Fibroblast of peridontal ligament (primary cell): ENCODE measurements at regions not wholly inside any gene's neighbourhood (a gene's known extent, or its start where the extent isn't known, plus 50 kb on each side); places are given as distances from the start of the nearest gene placed in this dataset.

ENCODE experiments used
- DNase-seq: peaks from one replicate; pipeline ENCODE4 v3.0.0-alpha.2; 2010; ENCODE audit errors: extremely low read depth

GRCh38 chr22:47382164-47382890 is 619.9 kb downstream of the TBC1D22A start:
- DNase-seq, result no peak

DNA sequence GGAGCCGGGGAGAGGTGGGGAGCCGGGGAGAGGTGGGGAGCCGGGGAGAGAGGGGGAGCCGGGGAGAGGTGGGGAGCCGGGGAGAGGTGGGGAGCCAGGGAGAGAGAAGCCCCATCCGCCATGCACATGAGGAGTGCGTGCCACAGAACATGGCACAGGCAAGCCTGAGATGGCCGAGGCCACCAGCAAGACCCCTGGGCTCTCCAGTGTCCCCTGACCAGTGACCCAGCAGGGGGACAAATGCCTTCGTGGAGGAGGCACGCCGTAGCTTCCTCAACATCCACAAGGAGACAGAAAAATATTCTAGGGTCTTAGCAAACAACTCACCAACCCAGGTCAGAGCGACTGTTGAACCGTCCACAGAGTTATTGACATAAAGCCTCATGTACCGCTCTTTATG is 618.8 kb downstream of the TBC1D22A start:
- DNase-seq, result no peak

GRCh38 chr22:47380692-47381091 is 618.2 kb downstream of the TBC1D22A start:
- no peak for DNase-seq

GRCh38 chr22:47379037-47379436 is 616.6 kb downstream of the TBC1D22A start:
- DNase-seq, result no peak

- DNase-seq, result no peak
These were observed 615.6 kb downstream of the TBC1D22A start for GRCh38 chr22:47377926-47378560.

DNA sequence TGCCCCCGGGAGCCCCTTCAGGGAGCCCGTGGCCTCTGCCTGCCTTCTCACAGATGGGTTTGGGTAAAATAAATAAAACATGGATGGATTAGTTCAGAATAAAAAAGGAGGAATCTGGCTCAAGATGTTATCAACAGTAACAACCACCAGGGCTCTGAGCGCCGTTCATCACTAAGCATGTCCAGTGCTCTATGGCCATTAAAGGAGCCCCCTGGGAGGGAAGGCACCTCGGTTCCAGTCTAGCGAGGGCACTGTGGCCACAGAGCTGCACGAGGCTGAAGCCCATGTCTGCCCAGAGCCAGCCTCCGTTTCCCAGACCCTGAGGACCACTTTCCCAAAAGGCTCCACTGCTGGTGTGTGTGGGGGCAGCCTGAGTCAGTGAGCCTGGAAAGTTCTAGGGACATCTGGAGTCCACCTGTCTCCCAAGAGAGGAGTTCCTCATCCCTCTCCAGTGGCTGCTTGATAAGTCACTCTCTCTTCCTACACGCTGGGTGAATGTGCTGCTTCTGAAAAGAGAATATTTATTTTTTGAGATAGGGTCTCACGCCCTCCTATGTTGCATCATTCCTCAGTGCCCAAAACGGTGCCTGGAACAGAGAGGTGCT is 614.6 kb downstream of the TBC1D22A start:
- DNase-seq, result no peak

DNA sequence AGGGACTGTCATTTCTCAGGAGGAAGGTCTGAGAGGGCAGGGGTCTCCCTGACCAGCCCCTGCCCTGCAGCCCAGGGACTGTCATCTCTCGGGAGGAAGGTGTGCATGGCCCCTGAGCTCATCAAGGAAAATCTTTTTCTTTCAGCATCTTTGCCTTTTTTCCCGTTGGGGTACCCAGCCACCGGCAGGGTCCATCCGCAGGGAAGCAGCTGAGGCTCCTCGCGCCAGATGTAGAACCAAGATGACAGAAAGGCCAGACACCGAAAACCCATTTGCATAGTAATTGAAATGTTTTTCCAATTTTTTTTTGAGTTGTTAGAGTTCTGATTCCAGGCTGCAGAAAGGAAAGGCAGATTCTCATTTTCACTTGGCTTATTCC is 613.9 kb downstream of the TBC1D22A start:
- no peak for DNase-seq

- no peak for DNase-seq
These were observed 613.3 kb downstream of the TBC1D22A start for GRCh38 chr22:47375621-47376321.

- DNase-seq, result no peak
These were observed 612.6 kb downstream of the TBC1D22A start for GRCh38 chr22:47374901-47375575.

DNA sequence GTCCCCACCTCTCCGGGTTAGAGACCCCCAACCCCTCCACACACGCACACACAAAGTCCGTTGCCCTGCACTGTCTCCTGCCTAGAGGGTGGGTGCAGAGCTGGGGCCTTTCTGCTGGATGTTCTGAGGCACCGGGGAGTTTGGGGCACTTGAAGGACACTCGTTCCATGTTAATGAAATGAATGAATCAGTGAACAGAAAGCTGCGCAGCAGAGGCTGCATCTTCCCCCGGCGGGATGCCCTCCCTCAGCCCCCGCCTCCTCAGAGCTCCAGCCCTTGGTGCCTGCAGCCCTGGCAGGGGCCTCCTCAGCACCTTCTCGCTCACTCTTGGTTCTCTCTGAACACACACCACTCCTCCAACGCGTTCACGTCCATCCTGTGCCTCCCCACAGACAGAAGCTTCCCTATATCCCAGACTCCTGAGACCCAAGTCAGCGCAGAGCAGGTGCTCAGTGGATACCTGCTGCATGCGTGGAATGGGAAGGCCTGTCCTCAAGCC is 611.9 kb downstream of the TBC1D22A start:
- DNase-seq, result no peak

GRCh38 chr22:47373648-47374272 is 611.3 kb downstream of the TBC1D22A start:
- DNase-seq, result no peak

DNA sequence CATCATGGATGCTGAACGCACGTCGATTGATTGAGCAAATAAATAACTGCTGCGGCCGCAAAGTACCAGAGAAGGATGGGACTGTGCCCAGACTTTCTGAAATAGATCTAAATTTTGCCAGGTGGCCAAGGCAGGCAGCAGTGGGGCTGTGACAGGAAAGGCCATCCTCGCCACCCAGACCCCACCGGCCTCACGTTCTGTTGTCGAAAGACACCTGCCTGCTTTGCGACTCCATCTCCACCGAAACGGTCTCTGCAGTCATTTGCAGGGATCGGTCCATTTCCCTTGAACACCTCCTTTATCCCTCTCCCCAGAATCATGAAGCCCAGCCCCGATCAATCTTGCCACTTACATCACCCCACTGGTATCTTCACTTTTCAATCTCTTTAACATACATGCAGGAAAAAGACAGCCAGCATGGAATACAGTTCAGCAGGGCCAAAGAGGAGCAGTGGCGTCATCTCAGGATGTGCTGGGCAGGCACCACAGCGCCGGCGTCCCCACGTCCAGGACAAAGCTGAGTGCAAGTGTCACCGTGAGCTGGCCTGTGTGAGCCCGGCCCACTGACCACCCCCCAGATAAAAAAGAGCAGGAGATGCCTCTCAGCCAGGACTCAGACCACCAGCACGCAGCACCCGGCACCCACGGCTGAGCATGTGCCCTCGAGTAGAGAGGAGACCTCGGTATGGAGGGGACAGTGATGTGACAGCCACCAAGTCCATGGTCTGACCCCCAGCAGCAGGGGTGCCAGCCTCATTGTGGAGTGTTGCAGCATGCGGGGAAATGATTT is 610.3 kb downstream of the TBC1D22A start:
- no peak for DNase-seq

GRCh38 chr22:47372111-47372581 is 609.7 kb downstream of the TBC1D22A start:
- no peak for DNase-seq

DNA sequence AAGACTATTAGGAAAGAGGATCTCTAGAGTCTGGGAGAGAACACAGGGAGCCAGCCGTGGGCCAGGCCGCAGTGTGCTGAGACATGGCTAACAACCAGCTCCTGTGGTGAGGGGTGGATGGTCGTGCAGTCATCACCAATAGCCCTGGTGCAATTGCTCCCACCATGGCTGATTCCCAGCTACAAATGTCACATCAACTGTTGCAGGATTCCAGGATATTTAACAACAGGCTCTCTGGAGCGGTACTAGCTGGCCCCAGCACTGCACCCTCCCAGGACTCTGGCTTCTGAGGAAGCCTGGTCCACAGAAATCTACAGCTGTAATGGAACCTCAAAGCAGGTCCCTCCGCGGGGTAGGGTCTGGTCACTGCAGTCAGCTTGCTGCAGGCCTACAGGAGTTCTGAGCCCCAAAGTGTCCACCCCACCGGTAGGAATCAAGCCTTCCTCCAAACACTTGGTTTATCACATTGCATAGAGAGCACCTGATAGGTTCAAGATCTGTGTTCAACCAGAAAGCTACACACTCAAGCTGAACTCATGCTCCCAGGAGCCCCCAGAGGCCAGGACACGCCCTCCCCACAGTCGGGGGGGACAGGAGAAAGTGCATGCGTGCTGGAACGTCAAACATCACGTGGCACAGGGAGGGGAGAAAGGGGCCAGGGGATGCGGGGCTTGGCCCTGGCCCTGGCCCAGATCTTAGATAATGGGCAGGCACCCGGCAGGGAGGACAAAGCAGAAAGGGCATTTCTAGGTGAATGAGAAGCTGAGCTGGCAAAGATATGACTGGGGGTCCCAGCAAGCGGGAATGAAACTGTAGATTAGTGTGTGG is 609.0 kb downstream of the TBC1D22A start:
- DNase-seq, result no peak

- no peak for DNase-seq
These were observed 608.2 kb downstream of the TBC1D22A start for GRCh38 chr22:47370448-47371262.

DNA sequence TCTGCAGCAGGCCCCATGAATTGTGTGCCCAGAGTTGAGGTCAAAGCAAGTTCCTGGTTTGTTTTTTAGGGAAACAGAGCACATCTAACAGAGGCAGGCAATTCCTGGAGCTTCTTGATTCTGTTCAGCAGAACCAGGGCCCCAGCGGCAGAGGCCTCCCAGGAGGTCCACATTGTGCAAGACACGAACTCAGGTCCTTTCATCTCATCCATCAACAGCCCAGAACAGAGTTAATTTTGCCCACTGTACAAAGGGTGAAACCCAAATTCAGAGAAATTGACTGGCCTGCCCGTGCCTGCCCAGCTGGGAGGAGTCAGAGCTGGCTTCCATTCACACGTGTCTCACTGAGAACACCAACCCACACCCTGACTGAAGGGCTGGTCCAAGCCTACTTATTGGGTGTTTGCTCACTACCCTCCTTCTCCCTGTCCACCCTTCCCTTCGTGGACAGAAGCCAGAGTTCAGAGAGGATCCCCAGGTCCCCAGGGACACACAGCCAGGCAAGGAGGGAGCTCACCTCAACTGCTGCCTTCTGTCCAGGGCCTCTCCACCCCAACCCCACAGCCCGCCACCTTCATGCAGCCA is 607.1 kb downstream of the TBC1D22A start:
- no peak for DNase-seq

- DNase-seq, result no peak
These were observed 606.6 kb downstream of the TBC1D22A start for GRCh38 chr22:47369020-47369419.
